Vagina (tissue), 2 donors: ENCODE measurements at regions not wholly inside any gene's neighbourhood (a gene's known extent, or its start where the extent isn't known, plus 50 kb on each side); places are given as distances from the start of the nearest gene placed in this dataset.

ENCODE experiments used
- DNase-seq, 2 donors: peaks; one replicate each; pipeline ENCODE4 v3.0.0-alpha.2; 2017; ENCODE audit errors: extremely low spot score in 2 of 2
- H3K27ac ChIP-seq: fragments of 200-600 bp; sonication (generic); one replicate; pipeline ENCODE4 v1.5.1; 2019
- H3K27me3 ChIP-seq: fragments of 200-600 bp; sonication (generic); one replicate; pipeline ENCODE4 v1.5.1; 2019
- H3K36me3 ChIP-seq, 2 donors: fragments of 200-600 bp; sonication (generic); one replicate each; pipeline ENCODE4 v1.5.1; 2017 to 2019
- H3K4me1 ChIP-seq: fragments of 200-600 bp; sonication (generic); one replicate; pipeline ENCODE4 v1.5.1; 2019
- H3K4me3 ChIP-seq, 2 donors: fragments of 200-600 bp; sonication (generic); 1 replicate in 1 of 2; 2 replicates in 1 of 2; pipeline ENCODE4 v1.5.1; 2016 to 2019
- H3K9me3 ChIP-seq: fragments of 200-600 bp; sonication (generic); one replicate; pipeline ENCODE4 v1.5.1; 2019
- CTCF ChIP-seq, 3 experiments: fragments of 450-650 bp in 2 of 3; fragments of 200-600 bp in 1 of 3; sonication (generic) in 1 of 3; IDR thresholded peaks; one replicate each; pipeline ENCODE4 v1.5.1; 2017 to 2019; ENCODE audit warnings: antibody characterized with exemption in 3 of 3, mild to moderate bottlenecking in 2 of 3, moderate library complexity in 2 of 3
- POLR2A ChIP-seq, 2 donors: fragments of 450-650 bp; IDR thresholded peaks; one replicate each; pipeline ENCODE4 v1.6.1; 2017; ENCODE audit warnings: antibody characterized with exemption in 2 of 2, mild to moderate bottlenecking in 2 of 2, moderate library complexity in 2 of 2
- POLR2AphosphoS5 ChIP-seq, 2 donors: sonication (generic); formaldehyde crosslinking; IDR thresholded peaks; one replicate each; pipeline ENCODE4 v1.9.0; 2017; ENCODE audit warnings: antibody characterized with exemption in 2 of 2, mild to moderate bottlenecking in 2 of 2, low read depth in 1 of 2; ENCODE audit not compliant: insufficient read depth in 1 of 2
- intact Hi-C: fragments of 100-400 bp; cut with DNase I; formaldehyde crosslinking; loops from one replicate; pipeline ENCODE4 v1.15.1; 2023

- H3K27me3 ChIP-seq: no peaks in the 10 kb centered on the region
- no peak overlapping the region for H3K4me3 ChIP-seq
- DNase-seq: no peak
- peaks cover 10% of the 10 kb centered on the region for H3K4me1 ChIP-seq
- no peak for TF ChIP-seq POLR2AphosphoS5 (IDR thresholded peaks at IDR 0.05; ENCODE audit: insufficient read depth in 1 of 2, low read depth in 1 of 2)
- TF ChIP-seq POLR2A (IDR thresholded peaks at IDR 0.05): no peak
- no peak for TF ChIP-seq CTCF (IDR thresholded peaks at IDR 0.05)
- intact Hi-C loops: no loop called here
- H3K36me3 ChIP-seq: no peaks in the 10 kb centered on the region
- H3K27ac ChIP-seq: no peak overlapping the region
- H3K9me3 ChIP-seq: no peaks in the 10 kb centered on the region
Observed at GRCh38 chr12:111173836-111174235, 195.1 kb downstream of the PHETA1 start.

- no peak for DNase-seq
- Histone ChIP-seq H3K27me3 (no peaks in the 10 kb centered on the region), H3K4me3 (no peak overlapping the region), H3K4me1 (peaks cover 6% of the 10 kb centered on the region), H3K27ac (no peak overlapping the region), H3K9me3 (no peaks in the 10 kb centered on the region), H3K36me3 (no peaks in the 10 kb centered on the region)
- intact Hi-C loops: no loop called here
- no peak for TF ChIP-seq POLR2A (IDR thresholded peaks at IDR 0.05)
- no peak for TF ChIP-seq POLR2AphosphoS5 (IDR thresholded peaks at IDR 0.05; ENCODE audit: insufficient read depth in 1 of 2, low read depth in 1 of 2)
Observed at GRCh38 chr12:111173391-111173790, 195.5 kb downstream of the PHETA1 start.

GRCh38 chr12:111172786-111173185 is 196.1 kb downstream of the PHETA1 start:
- H3K9me3 ChIP-seq: no peaks in the 10 kb centered on the region
- no peaks in the 10 kb centered on the region for H3K27me3 ChIP-seq
- no peaks in the 10 kb centered on the region for H3K36me3 ChIP-seq
- H3K4me3 ChIP-seq: no peak overlapping the region
- no peaks in the 10 kb centered on the region for H3K4me1 ChIP-seq
- intact Hi-C loops: no loop called here
- no peak for TF ChIP-seq POLR2AphosphoS5 (IDR thresholded peaks at IDR 0.05; ENCODE audit: insufficient read depth in 1 of 2, low read depth in 1 of 2)
- TF ChIP-seq POLR2A (IDR thresholded peaks at IDR 0.05): no peak
- no peak for TF ChIP-seq CTCF (IDR thresholded peaks at IDR 0.05)
- DNase-seq: no peak
- H3K27ac ChIP-seq: no peak overlapping the region

- Histone ChIP-seq H3K36me3 (no peaks in the 10 kb centered on the region), H3K9me3 (no peaks in the 10 kb centered on the region), H3K4me3 (no peak overlapping the region), H3K27me3 (no peaks in the 10 kb centered on the region), H3K4me1 (no peaks in the 10 kb centered on the region), H3K27ac (no peak overlapping the region)
- TF ChIP-seq CTCF (IDR thresholded peaks at IDR 0.05): no peak
- no peak for DNase-seq
- intact Hi-C loops: no loop called here
Observed at GRCh38 chr12:111171832-111172231, 197.1 kb downstream of the PHETA1 start.

- H3K4me1 ChIP-seq: no peaks in the 10 kb centered on the region
- H3K27ac ChIP-seq: no peak overlapping the region
- intact Hi-C loops: no loop called here
- no peak overlapping the region for H3K4me3 ChIP-seq
- no peaks in the 10 kb centered on the region for H3K9me3 ChIP-seq
- H3K27me3 ChIP-seq: no peaks in the 10 kb centered on the region
- no peak for DNase-seq
- no peak for TF ChIP-seq POLR2A (IDR thresholded peaks at IDR 0.05)
- TF ChIP-seq CTCF (IDR thresholded peaks at IDR 0.05): no peak
- no peak for TF ChIP-seq POLR2AphosphoS5 (IDR thresholded peaks at IDR 0.05; ENCODE audit: insufficient read depth in 1 of 2, low read depth in 1 of 2)
- H3K36me3 ChIP-seq: no peaks in the 10 kb centered on the region
Observed at GRCh38 chr12:111171345-111171744, 197.6 kb downstream of the PHETA1 start.

GRCh38 chr12:111170543-111170942 is 198.4 kb downstream of the PHETA1 start:
- TF ChIP-seq POLR2AphosphoS5 (IDR thresholded peaks at IDR 0.05; ENCODE audit: insufficient read depth in 1 of 2, low read depth in 1 of 2) (no peak), CTCF (IDR thresholded peaks at IDR 0.05) (no peak), POLR2A (IDR thresholded peaks at IDR 0.05) (no peak)
- no peaks in the 10 kb centered on the region for H3K27me3 ChIP-seq
- no peak overlapping the region for H3K27ac ChIP-seq
- DNase-seq: no peak
- no peaks in the 10 kb centered on the region for H3K9me3 ChIP-seq
- H3K4me3 ChIP-seq: no peak overlapping the region
- intact Hi-C loops: no loop called here
- H3K36me3 ChIP-seq: no peaks in the 10 kb centered on the region
- no peaks in the 10 kb centered on the region for H3K4me1 ChIP-seq
